IPS-18a (cell line): ENCODE measurements at regions not wholly inside any gene's neighbourhood (a gene's known extent, or its start where the extent isn't known, plus 50 kb on each side); places are given as distances from the start of the nearest gene placed in this dataset.

Source experiments
- H3K27ac ChIP-seq: one replicate; pipeline ENCODE4 v1.5.1; 2013; ENCODE audit warnings: low read length
- H3K27me3 ChIP-seq: one replicate; pipeline ENCODE4 v1.6.1; 2013; ENCODE audit warnings: mild to moderate bottlenecking, low read length; ENCODE audit not compliant: control insufficient read depth, insufficient read depth
- H3K36me3 ChIP-seq: one replicate; pipeline ENCODE4 v1.6.1; 2013; ENCODE audit warnings: low read depth, low read length; ENCODE audit not compliant: control insufficient read depth
- H3K4me1 ChIP-seq: one replicate; pipeline ENCODE4 v1.6.1; 2013; ENCODE audit warnings: low read depth, low read length; ENCODE audit not compliant: control insufficient read depth
- H3K4me3 ChIP-seq: one replicate; pipeline ENCODE4 v1.5.1; 2013; ENCODE audit warnings: low read length
- H3K9ac ChIP-seq: one replicate; pipeline ENCODE4 v1.6.1; 2013; ENCODE audit warnings: mild to moderate bottlenecking, low read length, moderate library complexity
- H3K9me3 ChIP-seq: one replicate; pipeline ENCODE4 v1.6.1; 2013; ENCODE audit warnings: low read depth, low read length; ENCODE audit not compliant: control insufficient read depth

DNA sequence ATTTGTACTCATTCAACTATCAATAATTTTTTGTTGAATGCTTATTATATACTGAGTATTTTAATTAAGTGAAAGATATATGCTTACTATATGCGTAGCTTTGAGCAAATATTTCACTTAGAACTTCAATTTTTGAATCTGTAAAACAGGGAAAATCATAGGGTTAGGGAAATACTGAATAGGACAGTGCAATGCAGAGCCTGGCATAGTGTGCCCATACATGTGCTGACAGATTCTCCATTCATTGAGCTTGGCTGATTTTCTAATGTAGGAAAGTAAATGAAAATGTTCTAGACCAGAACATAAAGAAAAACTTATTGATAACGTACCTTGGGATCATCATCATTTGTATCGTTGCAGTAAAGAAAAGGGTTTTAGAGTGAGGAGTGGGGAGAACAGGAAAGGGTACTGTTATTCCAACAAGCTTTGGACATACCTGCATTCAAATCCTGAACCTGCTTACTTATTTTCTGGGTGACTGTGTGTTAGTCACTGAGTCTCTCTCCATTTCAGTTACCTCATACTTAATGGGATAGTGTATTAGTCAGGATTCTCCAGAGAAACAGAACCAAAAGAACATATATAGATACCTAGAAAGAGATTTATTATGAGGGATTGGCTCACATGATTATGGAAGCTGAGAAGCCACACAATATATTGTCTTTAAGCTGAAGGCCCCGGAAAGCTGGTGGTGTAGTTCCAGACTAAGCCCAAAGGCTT is 436.4 kb downstream of the ADAMTS20 start:
- H3K36me3 ChIP-seq, result no peaks in the 10 kb centered on the region
- H3K9ac ChIP-seq, result no peak overlapping the region
- no peaks in the 10 kb centered on the region for H3K9me3 ChIP-seq
- H3K27ac ChIP-seq, result no peak overlapping the region
- H3K4me3 ChIP-seq, result no peak overlapping the region
- H3K27me3 ChIP-seq, result no peaks in the 10 kb centered on the region
- H3K4me1 ChIP-seq, result no peaks in the 10 kb centered on the region

DNA sequence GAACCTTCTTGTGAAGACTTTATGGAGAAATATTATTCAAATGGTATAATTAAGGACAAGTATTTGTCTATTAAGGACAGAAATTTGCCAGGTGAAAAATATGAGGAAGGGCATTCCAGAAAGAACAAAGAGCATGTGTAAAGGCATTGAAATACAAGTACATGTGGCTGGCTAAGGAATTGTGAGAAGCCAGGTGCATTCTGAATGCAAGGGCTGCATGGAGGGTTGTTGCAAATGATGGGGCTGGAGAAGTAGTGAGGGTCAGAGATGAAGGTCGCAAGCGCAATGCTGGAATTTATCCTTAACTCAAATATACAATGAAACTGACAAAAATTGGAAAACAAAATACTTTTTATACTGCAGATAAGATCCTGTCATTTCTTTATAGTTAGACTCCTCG is 437.7 kb downstream of the ADAMTS20 start:
- Histone ChIP-seq H3K27ac (no peak overlapping the region), H3K36me3 (no peaks in the 10 kb centered on the region), H3K9me3 (no peaks in the 10 kb centered on the region), H3K4me1 (no peaks in the 10 kb centered on the region), H3K4me3 (no peak overlapping the region), H3K9ac (no peak overlapping the region), H3K27me3 (no peaks in the 10 kb centered on the region)

DNA sequence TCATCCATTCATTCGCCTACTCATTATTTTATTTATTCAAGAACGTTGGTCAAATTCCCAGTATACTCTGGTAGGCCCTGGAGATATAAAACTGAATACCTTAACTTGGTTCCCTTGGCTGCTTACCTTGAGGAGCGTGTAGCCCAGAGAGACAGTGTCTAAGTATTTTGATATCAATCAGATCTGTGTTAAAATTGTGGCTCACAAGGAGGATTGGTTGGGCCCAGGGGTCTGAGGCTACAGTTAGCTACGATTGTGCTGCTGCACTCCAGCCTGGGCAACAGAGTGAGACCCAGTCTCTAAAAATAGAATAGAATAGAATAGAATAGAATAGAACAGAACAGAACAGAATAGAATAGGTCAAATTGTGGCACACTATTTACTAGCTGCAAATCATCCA is 438.4 kb downstream of the ADAMTS20 start:
- Histone ChIP-seq H3K27ac (no peak overlapping the region), H3K36me3 (no peaks in the 10 kb centered on the region), H3K4me1 (no peaks in the 10 kb centered on the region), H3K9ac (no peak overlapping the region), H3K27me3 (no peaks in the 10 kb centered on the region), H3K9me3 (no peaks in the 10 kb centered on the region), H3K4me3 (no peak overlapping the region)

DNA sequence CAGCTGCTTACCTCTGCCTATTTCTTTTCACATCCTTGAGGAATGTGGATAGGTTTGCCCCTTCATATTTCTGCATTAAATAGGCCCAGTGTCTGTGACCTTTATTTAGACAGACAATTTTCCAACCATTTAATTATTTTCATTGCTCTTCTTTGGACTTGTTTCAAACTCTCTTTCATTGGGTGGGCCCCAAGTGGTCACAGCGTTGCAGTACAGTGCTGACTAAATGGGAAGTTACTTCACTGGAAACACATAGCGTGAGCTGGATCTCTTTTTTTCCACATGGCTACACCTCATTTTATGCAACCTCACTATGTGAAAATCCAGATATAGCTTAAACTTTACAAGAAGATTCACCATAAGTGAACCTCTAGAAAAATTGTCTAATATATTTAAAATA is 438.9 kb downstream of the ADAMTS20 start:
- H3K9me3 ChIP-seq, result no peaks in the 10 kb centered on the region
- no peaks in the 10 kb centered on the region for H3K27me3 ChIP-seq
- no peaks in the 10 kb centered on the region for H3K36me3 ChIP-seq
- H3K4me3 ChIP-seq, result no peak overlapping the region
- no peaks in the 10 kb centered on the region for H3K4me1 ChIP-seq
- no peak overlapping the region for H3K9ac ChIP-seq
- H3K27ac ChIP-seq, result no peak overlapping the region

DNA sequence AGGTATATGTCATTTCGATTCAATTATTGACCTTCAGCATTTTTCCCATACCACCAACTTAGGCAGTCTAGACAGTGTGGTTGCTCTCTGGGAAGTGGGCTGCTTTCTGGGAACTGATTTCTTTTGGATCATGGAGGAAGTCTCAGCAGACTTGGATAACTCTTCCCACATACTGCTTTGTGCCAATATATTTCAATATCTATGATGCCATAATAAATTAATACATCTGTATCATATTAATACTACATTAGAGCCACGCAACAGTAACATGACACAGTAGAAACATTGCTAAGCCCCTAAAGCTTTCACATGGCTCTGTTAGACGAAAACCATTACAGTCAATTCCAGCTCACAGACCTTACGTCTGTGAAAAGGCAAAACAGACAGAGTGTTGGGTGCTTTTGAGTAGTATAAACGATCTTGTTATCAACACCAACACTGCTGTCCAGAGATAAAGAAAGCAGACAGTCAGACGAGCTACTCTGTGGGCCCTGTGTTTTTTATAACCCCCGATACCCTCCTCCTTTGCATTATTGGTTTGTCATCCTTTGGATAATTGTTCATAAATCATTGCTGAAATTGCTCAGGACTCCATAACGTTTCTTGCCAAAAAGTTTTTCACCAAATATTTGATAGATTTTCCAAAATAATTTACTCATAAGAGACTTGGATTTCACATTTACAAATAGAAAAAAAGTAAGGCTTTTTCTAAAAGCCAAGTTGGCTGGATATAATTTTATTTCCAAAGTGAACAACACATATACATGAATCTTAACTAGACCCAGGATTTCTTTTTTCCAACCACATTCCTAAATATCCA is 439.7 kb downstream of the ADAMTS20 start:
- Histone ChIP-seq H3K27ac (no peak overlapping the region), H3K9me3 (no peaks in the 10 kb centered on the region), H3K4me1 (no peaks in the 10 kb centered on the region)

DNA sequence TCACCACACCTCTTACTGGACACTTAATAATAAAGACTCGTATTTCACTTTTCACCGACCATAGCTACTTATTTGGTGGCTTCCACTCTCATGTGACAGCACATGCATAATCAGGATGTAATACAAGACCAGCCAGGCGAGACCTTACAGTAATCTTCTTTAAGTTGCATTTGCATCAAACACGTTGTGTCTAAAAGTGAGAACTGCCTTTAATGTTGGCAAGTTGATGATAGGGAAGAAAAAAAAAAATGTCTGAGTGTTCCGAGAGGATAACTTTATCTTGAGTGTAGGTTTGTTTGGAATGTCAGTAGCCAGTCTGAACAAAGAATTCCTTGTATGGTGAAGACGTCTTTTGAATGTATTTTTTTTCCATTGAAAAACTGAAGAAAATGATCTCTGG is 440.4 kb downstream of the ADAMTS20 start:
- Histone ChIP-seq H3K9ac (no peak overlapping the region), H3K4me1 (no peaks in the 10 kb centered on the region), H3K27ac (no peak overlapping the region), H3K27me3 (no peaks in the 10 kb centered on the region), H3K4me3 (no peak overlapping the region), H3K36me3 (no peaks in the 10 kb centered on the region), H3K9me3 (no peaks in the 10 kb centered on the region)

More for the DNA sequence above, 439.7 kb downstream of the ADAMTS20 start:
- H3K27me3 ChIP-seq, result no peaks in the 10 kb centered on the region
- H3K4me3 ChIP-seq, result no peak overlapping the region
- H3K9ac ChIP-seq, result no peak overlapping the region
- H3K36me3 ChIP-seq, result no peaks in the 10 kb centered on the region

DNA sequence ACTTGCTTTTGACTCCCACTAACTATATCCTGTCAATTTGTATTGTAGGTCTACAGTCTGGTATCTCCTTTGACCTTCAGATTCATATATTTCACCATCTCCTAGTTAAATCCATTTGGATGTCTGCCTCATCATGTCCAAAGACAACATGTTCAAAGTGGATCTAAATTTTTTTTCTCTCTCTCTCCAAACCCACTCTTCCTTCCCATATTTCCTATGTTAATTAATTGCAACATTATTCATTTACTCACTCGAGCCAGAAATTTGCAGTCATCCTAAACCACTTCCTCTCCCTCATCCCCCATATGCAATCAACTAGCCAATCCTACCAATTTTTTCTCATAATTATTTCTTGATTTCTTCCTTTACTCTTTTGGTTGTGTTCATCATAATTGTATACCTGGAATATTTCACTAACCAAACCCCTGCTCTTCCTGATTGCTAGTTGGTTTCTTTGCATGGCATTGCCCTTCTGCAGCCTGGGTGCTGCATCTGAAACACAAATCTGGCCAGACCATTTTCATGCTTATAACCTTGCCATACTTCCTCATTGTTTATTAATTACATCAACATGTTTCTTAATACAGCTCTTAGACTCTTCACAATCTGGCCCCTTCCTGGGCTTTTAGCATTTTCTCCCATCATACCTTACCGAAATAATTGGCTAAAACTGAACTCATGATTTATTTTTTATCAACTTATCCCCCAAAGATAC is 442.2 kb downstream of the ADAMTS20 start:
- Histone ChIP-seq H3K36me3 (no peaks in the 10 kb centered on the region), H3K4me3 (no peak overlapping the region), H3K9ac (no peak overlapping the region), H3K4me1 (no peaks in the 10 kb centered on the region), H3K27ac (no peak overlapping the region), H3K27me3 (no peaks in the 10 kb centered on the region), H3K9me3 (no peaks in the 10 kb centered on the region)

DNA sequence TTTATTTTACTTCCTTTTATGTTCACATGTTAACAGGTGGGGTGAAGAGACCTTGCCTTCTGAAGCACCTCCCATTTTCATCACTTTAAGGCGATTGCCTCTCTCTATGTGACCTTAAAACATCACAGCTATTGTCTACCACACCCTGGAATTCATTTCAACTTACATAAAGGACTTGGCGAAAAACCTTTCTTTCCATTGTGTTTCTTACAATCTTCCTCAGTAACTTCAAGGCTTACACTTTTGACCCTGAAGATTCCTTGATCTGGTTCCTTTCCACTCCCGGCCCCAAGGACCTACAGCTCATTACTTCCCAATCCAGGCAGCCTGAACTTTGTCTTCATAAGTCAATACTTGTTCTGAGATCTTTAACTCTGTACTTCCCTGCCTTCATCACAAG is 443.3 kb downstream of the ADAMTS20 start:
- Histone ChIP-seq H3K4me1 (no peaks in the 10 kb centered on the region), H3K4me3 (no peak overlapping the region), H3K36me3 (no peaks in the 10 kb centered on the region), H3K9ac (no peak overlapping the region), H3K27ac (no peak overlapping the region), H3K27me3 (no peaks in the 10 kb centered on the region), H3K9me3 (no peaks in the 10 kb centered on the region)

DNA sequence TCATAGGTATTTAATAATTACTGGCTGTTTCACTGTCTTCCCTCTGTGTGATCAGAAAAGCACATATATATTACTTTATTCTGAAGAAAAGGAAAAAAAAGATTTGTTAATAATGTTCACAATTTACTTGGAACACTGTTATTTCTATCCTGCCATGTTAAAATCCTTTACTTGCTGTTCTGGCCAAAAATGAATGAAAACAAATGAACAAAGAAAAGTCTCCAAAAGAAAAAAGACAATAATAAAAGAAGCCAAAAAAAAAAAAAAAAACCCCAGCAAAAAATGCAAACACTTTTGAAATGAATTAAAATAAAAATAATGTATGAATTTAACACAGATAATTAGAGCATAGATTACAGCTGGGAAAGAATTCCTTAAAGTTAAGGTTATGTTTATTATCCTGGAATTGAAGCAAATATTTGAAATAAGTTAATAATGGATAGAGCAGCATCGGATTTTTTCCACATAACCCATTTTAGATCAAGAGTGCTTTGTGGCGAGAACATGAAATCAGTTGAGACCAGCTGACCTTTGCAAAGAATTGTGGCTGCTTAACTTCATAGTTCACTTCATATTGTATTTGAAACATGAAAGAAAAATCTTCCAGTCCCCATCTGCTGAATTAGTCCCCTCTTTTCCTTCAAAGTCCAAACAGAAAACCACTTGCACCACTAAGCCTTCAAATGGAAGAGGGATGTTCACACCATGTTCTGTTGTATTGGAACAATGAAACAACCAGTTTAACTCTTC is 444.8 kb downstream of the ADAMTS20 start:
- Histone ChIP-seq H3K27me3 (no peaks in the 10 kb centered on the region), H3K9me3 (no peaks in the 10 kb centered on the region), H3K9ac (no peak overlapping the region), H3K27ac (no peak overlapping the region), H3K36me3 (no peaks in the 10 kb centered on the region), H3K4me3 (no peak overlapping the region), H3K4me1 (no peaks in the 10 kb centered on the region)

DNA sequence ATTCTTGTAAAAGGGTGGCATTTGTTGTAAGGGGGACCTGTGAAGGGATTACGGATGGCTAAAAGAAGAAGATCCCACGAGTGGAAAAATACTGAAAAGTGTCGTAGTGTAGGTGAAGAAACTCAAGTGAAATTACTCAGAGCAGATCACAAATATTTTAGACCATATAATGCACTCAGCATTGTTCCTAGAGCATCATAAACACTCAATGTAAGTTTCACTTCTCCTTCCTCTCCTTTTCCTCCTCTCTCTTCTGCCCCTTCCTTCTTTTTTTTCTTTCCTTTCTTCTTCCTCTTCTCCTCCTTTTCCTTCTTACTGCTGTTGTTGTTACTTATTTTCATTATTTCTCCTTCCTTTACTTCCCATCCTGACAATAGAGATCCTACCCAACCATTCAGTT is 445.6 kb downstream of the ADAMTS20 start:
- no peaks in the 10 kb centered on the region for H3K27me3 ChIP-seq
- H3K9ac ChIP-seq, result no peak overlapping the region
- H3K4me1 ChIP-seq, result no peaks in the 10 kb centered on the region
- no peaks in the 10 kb centered on the region for H3K9me3 ChIP-seq
- H3K27ac ChIP-seq, result no peak overlapping the region
- H3K36me3 ChIP-seq, result no peaks in the 10 kb centered on the region
- H3K4me3 ChIP-seq, result no peak overlapping the region

DNA sequence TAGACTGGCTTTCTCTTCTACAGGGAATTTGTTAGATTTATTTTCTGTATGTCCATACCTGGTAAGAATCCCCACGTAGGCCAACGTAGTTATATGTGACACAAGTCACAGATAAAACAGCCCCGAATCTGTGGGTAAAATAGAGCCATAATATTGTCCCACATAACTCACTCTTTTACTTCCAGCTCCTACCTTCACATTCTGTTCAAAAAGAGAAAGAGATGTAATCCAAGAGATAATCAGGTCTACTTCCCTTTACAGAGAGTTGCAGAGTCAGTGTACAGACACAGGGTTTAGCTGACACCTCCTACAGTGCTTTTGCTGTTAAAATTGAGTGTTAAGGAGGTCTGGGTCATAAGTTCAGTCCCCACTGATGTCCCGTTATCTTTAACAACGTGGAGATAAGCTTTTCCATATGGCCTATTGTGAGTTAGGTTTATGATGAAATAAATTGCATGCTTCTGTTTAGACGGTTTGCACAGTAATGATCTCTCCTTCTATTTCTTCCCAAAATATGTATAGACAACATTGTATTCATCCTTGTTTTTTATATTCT is 446.5 kb downstream of the ADAMTS20 start:
- no peaks in the 10 kb centered on the region for H3K9me3 ChIP-seq
- H3K27ac ChIP-seq, result no peak overlapping the region
- H3K27me3 ChIP-seq, result no peaks in the 10 kb centered on the region
- H3K9ac ChIP-seq, result no peak overlapping the region
- H3K4me1 ChIP-seq, result no peaks in the 10 kb centered on the region
- H3K36me3 ChIP-seq, result no peaks in the 10 kb centered on the region
- no peak overlapping the region for H3K4me3 ChIP-seq
